Gastrocnemius medialis (tissue), 4 donors: ENCODE measurements at regions not wholly inside any gene's neighbourhood (a gene's known extent, or its start where the extent isn't known, plus 50 kb on each side); places are given as distances from the start of the nearest gene placed in this dataset.

Experiments used
- POLR2A ChIP-seq, 2 donors: fragments of 450-650 bp; IDR thresholded peaks; one replicate each; pipeline ENCODE4 v1.6.1; 2017; ENCODE audit warnings: antibody characterized with exemption in 2 of 2, mild to moderate bottlenecking in 2 of 2, moderate library complexity in 2 of 2
- TF ChIP-seq, protein P1 (sequence below), 5 experiments: fragments of 450-650 bp in 3 of 5; fragments of 200-600 bp in 2 of 5; sonication (generic) in 2 of 5; IDR thresholded peaks in 4 of 5; conservative IDR thresholded peaks in 1 of 5; 1 replicate in 4 of 5; 2 replicates in 1 of 5; pipeline ENCODE4 v1.5.1; 2016 to 2019; ENCODE audit warnings: antibody characterized with exemption in 5 of 5, mild to moderate bottlenecking in 3 of 5, moderate library complexity in 3 of 5

DNA sequence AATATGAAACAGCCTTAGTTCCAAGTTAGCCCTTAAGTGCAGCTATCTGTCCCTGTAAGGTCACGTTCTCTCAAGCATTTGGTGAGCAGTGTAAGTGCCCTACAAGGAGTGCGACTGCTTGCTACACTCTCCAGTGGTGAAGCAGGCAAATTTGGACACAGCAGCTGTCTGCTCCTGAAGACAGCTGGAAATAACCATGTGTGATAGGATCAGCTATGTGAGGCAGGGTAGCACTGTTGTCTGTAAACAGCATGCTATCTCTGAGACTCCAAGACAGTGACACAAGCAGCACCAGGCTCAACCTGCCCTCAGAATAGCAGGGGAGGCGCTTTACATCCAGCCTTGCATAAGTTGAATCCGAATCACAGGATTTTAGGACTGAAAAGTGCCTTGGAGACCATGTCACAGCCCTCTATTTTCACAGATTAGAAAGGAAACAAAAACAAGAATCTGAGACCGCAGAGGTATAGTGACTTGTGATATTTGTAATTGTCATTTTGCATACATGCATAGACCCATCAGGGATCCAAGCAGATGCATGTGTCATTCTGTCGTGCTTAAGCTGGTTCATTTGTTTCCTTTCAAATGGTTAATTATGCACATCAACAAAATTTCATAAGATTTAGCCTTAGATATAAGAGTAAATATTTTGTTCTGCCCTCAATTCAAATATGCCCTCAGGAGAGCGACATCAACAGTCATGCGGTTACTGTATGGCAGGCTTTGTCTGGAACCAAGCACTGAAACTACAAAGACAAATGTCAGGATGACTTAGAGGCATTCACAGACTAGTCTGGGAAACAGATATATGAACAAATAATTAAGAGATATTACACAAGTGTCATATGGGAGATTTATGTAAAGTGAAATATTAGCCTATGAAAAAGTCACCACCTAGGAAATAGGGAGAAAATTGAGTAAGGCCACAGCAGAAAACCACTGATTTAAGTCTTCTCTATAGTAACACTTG, 134.9 kb upstream of the NRIP1 start:
- TF ChIP-seq, protein P1, sequence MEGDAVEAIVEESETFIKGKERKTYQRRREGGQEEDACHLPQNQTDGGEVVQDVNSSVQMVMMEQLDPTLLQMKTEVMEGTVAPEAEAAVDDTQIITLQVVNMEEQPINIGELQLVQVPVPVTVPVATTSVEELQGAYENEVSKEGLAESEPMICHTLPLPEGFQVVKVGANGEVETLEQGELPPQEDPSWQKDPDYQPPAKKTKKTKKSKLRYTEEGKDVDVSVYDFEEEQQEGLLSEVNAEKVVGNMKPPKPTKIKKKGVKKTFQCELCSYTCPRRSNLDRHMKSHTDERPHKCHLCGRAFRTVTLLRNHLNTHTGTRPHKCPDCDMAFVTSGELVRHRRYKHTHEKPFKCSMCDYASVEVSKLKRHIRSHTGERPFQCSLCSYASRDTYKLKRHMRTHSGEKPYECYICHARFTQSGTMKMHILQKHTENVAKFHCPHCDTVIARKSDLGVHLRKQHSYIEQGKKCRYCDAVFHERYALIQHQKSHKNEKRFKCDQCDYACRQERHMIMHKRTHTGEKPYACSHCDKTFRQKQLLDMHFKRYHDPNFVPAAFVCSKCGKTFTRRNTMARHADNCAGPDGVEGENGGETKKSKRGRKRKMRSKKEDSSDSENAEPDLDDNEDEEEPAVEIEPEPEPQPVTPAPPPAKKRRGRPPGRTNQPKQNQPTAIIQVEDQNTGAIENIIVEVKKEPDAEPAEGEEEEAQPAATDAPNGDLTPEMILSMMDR (IDR thresholded peaks at IDR 0.05 in 4 of 5, conservative IDR thresholded peaks at IDR 0.05 in 1 of 5): no peak
- no peak for TF ChIP-seq POLR2A (IDR thresholded peaks at IDR 0.05)
